Endodermal cell (in vitro differentiated cells): ENCODE measurements at regions not wholly inside any gene's neighbourhood (a gene's known extent, or its start where the extent isn't known, plus 50 kb on each side); places are given as distances from the start of the nearest gene placed in this dataset.

Experiments used
- DNase-seq: peaks from one replicate; pipeline ENCODE4 v3.0.0-alpha.2; 2017
- H3K27ac ChIP-seq: 2 replicates; pipeline ENCODE4 v1.5.1; 2013; ENCODE audit warnings: mild to moderate bottlenecking, low read depth, low read length, moderate library complexity
- H3K27me3 ChIP-seq: 2 replicates; pipeline ENCODE4 v1.6.1; 2013; ENCODE audit warnings: mild to moderate bottlenecking, low read length, moderate library complexity; ENCODE audit not compliant: insufficient read depth, control insufficient read depth, poor library complexity, severe bottlenecking
- H3K36me3 ChIP-seq: 2 replicates; pipeline ENCODE4 v1.7.0; 2013; ENCODE audit warnings: mild to moderate bottlenecking, low read length, moderate library complexity; ENCODE audit not compliant: control insufficient read depth, insufficient read depth
- H3K4me1 ChIP-seq: one replicate; pipeline ENCODE4 v1.7.0; 2013; ENCODE audit warnings: low read length; ENCODE audit not compliant: control insufficient read depth, insufficient read depth
- H3K4me3 ChIP-seq: 2 replicates; pipeline ENCODE4 v1.5.1; 2013; ENCODE audit warnings: mild to moderate bottlenecking, low read length, moderate library complexity
- H3K9ac ChIP-seq: 2 replicates; pipeline ENCODE4 v1.6.1; 2013; ENCODE audit warnings: mild to moderate bottlenecking, low read length, moderate library complexity; ENCODE audit not compliant: poor library complexity, severe bottlenecking; ENCODE audit errors: extremely low read depth
- H3K9me3 ChIP-seq: 2 replicates; pipeline ENCODE4 v1.6.1; 2013; ENCODE audit warnings: mild to moderate bottlenecking, low read length, moderate library complexity; ENCODE audit not compliant: control insufficient read depth
- H3K27ac Mint-ChIP-seq: 2 replicates; pipeline ENCODE4 v1.8.0; 2020; ENCODE audit warnings: mixed read lengths
- H3K27me3 Mint-ChIP-seq: 2 replicates; pipeline ENCODE4 v1.8.0; 2021; ENCODE audit warnings: mild to moderate bottlenecking, mixed read lengths; ENCODE audit not compliant: insufficient read depth
- H3K36me3 Mint-ChIP-seq: 2 replicates; pipeline ENCODE4 v1.8.0; 2020; ENCODE audit warnings: low read depth, mixed read lengths
- H3K4me1 Mint-ChIP-seq: 2 replicates; pipeline ENCODE4 v1.8.0; 2020; ENCODE audit warnings: mixed read lengths
- H3K4me3 Mint-ChIP-seq: 2 replicates; pipeline ENCODE4 v1.8.0; 2020; ENCODE audit warnings: mild to moderate bottlenecking, moderate library complexity, mixed read lengths
- H3K9me3 Mint-ChIP-seq: 2 replicates; pipeline ENCODE4 v1.8.0; 2020; ENCODE audit warnings: mild to moderate bottlenecking, mixed read lengths
- WGBS, 2 experiments: methylation state at CpG; one replicate each; pipeline versions ENCODE4 v1.1.5 to v1.1.7; 2013; ENCODE audit warnings: missing lambda C conversion rate in 2 of 2, mixed read lengths in 1 of 2; ENCODE audit not compliant: insufficient coverage in 1 of 2, insufficient read length in 1 of 2; 5-methylcytosine and 5-hydroxymethylcytosine counted together
- TF ChIP-seq, protein P1 (sequence below): fragments of 200-600 bp; sonication (generic); conservative IDR thresholded peaks from 2 replicates; pipeline ENCODE4 v1.5.0; 2021; ENCODE audit warnings: antibody characterized with exemption, mild to moderate bottlenecking

- Histone ChIP-seq H3K4me1 (no peaks in the 10 kb centered on the region), H3K4me3 (no peak overlapping the region), H3K36me3 (no peaks in the 10 kb centered on the region), H3K9ac (no peak overlapping the region), H3K27ac (no peak overlapping the region), H3K27me3 (no peaks in the 10 kb centered on the region), H3K9me3 (peaks cover 23% of the 10 kb centered on the region)
- 75 to 100% methylated on average over 2 to 7 of the region's 7 CpGs for WGBS, 2 experiments
- no peak for DNase-seq
- no peak overlapping the region for H3K4me3 Mint-ChIP-seq
- no peaks in the 10 kb centered on the region for H3K36me3 Mint-ChIP-seq
- H3K27ac Mint-ChIP-seq, result no peak overlapping the region
- TF ChIP-seq, protein P1, sequence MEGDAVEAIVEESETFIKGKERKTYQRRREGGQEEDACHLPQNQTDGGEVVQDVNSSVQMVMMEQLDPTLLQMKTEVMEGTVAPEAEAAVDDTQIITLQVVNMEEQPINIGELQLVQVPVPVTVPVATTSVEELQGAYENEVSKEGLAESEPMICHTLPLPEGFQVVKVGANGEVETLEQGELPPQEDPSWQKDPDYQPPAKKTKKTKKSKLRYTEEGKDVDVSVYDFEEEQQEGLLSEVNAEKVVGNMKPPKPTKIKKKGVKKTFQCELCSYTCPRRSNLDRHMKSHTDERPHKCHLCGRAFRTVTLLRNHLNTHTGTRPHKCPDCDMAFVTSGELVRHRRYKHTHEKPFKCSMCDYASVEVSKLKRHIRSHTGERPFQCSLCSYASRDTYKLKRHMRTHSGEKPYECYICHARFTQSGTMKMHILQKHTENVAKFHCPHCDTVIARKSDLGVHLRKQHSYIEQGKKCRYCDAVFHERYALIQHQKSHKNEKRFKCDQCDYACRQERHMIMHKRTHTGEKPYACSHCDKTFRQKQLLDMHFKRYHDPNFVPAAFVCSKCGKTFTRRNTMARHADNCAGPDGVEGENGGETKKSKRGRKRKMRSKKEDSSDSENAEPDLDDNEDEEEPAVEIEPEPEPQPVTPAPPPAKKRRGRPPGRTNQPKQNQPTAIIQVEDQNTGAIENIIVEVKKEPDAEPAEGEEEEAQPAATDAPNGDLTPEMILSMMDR, result no peak
- no peaks in the 10 kb centered on the region for H3K27me3 Mint-ChIP-seq
- peaks cover 46% of the 10 kb centered on the region for H3K9me3 Mint-ChIP-seq
- no peaks in the 10 kb centered on the region for H3K4me1 Mint-ChIP-seq
These were observed 610.2 kb downstream of the UBE2NL start for GRCh38 chrX:144494074-144494473.

GRCh38 chrX:144531877-144532276 lies 648.0 kb downstream of the UBE2NL start:
- TF ChIP-seq, protein P1, result no peak

GRCh38 chrX:144566592-144566991 lies 680.7 kb upstream of the SPANXN1 start:
- no peak overlapping the region for H3K4me3 Mint-ChIP-seq
- H3K36me3 ChIP-seq, result no peaks in the 10 kb centered on the region
- no peaks in the 10 kb centered on the region for H3K4me1 ChIP-seq
- 71% methylated on average over 7 of the region's 7 CpGs; no CpG with 5 or more reads in 1 of the 2 experiments for WGBS, 2 experiments
- H3K27ac ChIP-seq, result no peak overlapping the region
- peak; percentile 72 for DNase-seq
- no peaks in the 10 kb centered on the region for H3K27me3 Mint-ChIP-seq
- no peaks in the 10 kb centered on the region for H3K27me3 ChIP-seq
- TF ChIP-seq, protein P1, result peak; percentile 67
- peaks cover 30% of the 10 kb centered on the region for H3K9me3 ChIP-seq
- H3K36me3 Mint-ChIP-seq, result no peaks in the 10 kb centered on the region
- peaks cover 50% of the 10 kb centered on the region for H3K9me3 Mint-ChIP-seq
- no peaks in the 10 kb centered on the region for H3K4me1 Mint-ChIP-seq
- H3K27ac Mint-ChIP-seq, result no peak overlapping the region
- no peak overlapping the region for H3K9ac ChIP-seq
- H3K4me3 ChIP-seq, result no peak overlapping the region

More at GRCh38 chrX:144531877-144532276, 648.0 kb downstream of the UBE2NL start:
- Mint-ChIP-seq H3K4me3 (no peak overlapping the region), H3K4me1 (no peaks in the 10 kb centered on the region), H3K9me3 (peaks cover 44% of the 10 kb centered on the region), H3K27ac (no peak overlapping the region), H3K27me3 (no peaks in the 10 kb centered on the region), H3K36me3 (no peaks in the 10 kb centered on the region)
- no peak overlapping the region for H3K4me3 ChIP-seq
- H3K4me1 ChIP-seq, result no peaks in the 10 kb centered on the region
- H3K9me3 ChIP-seq, result peaks cover 31% of the 10 kb centered on the region
- H3K9ac ChIP-seq, result no peak overlapping the region
- no peaks in the 10 kb centered on the region for H3K27me3 ChIP-seq
- 44% methylated on average over 1 of the region's 3 CpGs; no CpG with 5 or more reads in 1 of the 2 experiments for WGBS, 2 experiments
- no peak overlapping the region for H3K27ac ChIP-seq
- no peak for DNase-seq
- H3K36me3 ChIP-seq, result no peaks in the 10 kb centered on the region
